Esophagus (tissue), 2 donors: ENCODE measurements at regions not wholly inside any gene's neighbourhood (a gene's known extent, or its start where the extent isn't known, plus 50 kb on each side); places are given as distances from the start of the nearest gene placed in this dataset.

Source experiments
- H3K27ac ChIP-seq, 2 donors: one replicate each; pipeline ENCODE4 v1.5.1; 2013; ENCODE audit warnings: low read depth in 2 of 2, mild to moderate bottlenecking in 2 of 2, inconsistent platforms in 1 of 2, low read length in 1 of 2, moderate library complexity in 1 of 2
- H3K27me3 ChIP-seq, 2 donors: one replicate each; pipeline ENCODE4 v1.6.1; 2013; ENCODE audit warnings: low read length in 2 of 2, control low read depth in 1 of 2, mild to moderate bottlenecking in 1 of 2; ENCODE audit not compliant: insufficient read depth in 2 of 2, control insufficient read depth in 1 of 2
- H3K36me3 ChIP-seq, 2 donors: one replicate each; pipeline ENCODE4 v1.6.1; 2013; ENCODE audit warnings: low read length in 1 of 2; ENCODE audit not compliant: control insufficient read depth in 2 of 2, insufficient read depth in 2 of 2
- H3K4me1 ChIP-seq, 2 donors: one replicate each; pipeline ENCODE4 v1.6.1; 2013; ENCODE audit warnings: low read length in 1 of 2; ENCODE audit not compliant: control insufficient read depth in 2 of 2, insufficient read depth in 2 of 2
- H3K4me3 ChIP-seq, 2 donors: one replicate each; pipeline ENCODE4 v1.5.1; 2013; ENCODE audit warnings: low read length in 2 of 2, mild to moderate bottlenecking in 2 of 2, low read depth in 1 of 2, moderate library complexity in 1 of 2
- H3K9me3 ChIP-seq, 2 donors: one replicate each; pipeline ENCODE4 v1.6.1; 2013; ENCODE audit warnings: mild to moderate bottlenecking in 2 of 2, low read depth in 1 of 2, low read length in 1 of 2, moderate library complexity in 1 of 2; ENCODE audit not compliant: control insufficient read depth in 2 of 2, insufficient read depth in 1 of 2
- WGBS, 2 donors: extraction: QIAGEN DNeasy Blood & Tissue Kit; methylation state at CpG; one replicate each; pipeline ENCODE4 v1.1.7; 2013; 5-methylcytosine and 5-hydroxymethylcytosine counted together
- donor health status: healthy with polysubstance abuse.
- donor health status: Bipolar disorder and iron deficiency.

GRCh38 chr11:81421251-81421860 lies 1312.3 kb downstream of the FAM181B start:
- H3K27ac ChIP-seq = no peak overlapping the region
- no peak overlapping the region for H3K4me3 ChIP-seq
- no peaks in the 10 kb centered on the region for H3K9me3 ChIP-seq
- no peaks in the 10 kb centered on the region for H3K36me3 ChIP-seq
- H3K27me3 ChIP-seq = no peaks in the 10 kb centered on the region
- 94 to 95% methylated on average over 18 of the region's 18 CpGs for WGBS, 2 donors
- no peaks in the 10 kb centered on the region for H3K4me1 ChIP-seq

GRCh38 chr11:81420668-81421250 lies 1312.9 kb downstream of the FAM181B start:
- H3K36me3 ChIP-seq = no peaks in the 10 kb centered on the region
- no peak overlapping the region for H3K4me3 ChIP-seq
- H3K9me3 ChIP-seq = no peaks in the 10 kb centered on the region
- H3K27ac ChIP-seq = no peak overlapping the region
- WGBS, 2 donors = 70 to 76% methylated on average over 3 of the region's 3 CpGs
- no peaks in the 10 kb centered on the region for H3K27me3 ChIP-seq
- H3K4me1 ChIP-seq = no peaks in the 10 kb centered on the region

DNA sequence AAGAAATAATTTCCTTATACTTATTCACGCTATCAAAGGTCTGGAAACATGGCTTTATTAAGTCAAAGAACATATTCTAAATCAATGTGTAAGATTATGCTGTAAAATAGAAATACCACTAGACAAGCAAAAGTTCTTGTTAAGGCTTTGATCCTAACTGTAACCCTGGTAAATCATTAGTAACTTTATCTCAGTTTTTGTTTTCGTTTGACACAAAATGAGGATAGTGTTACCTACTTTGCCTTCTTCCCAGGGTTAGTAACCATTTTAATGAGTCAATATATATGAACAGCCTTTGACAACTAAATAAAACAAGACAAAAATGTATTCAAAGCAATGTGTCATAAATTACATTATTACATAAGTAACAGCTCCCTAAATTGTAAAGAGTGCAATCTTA lies 1336.3 kb downstream of the FAM181B start:
- 41 to 66% methylated on average over 2 of the region's 2 CpGs for WGBS, 2 donors

GRCh38 chr11:81394311-81394710 lies 1339.4 kb downstream of the FAM181B start:
- H3K36me3 ChIP-seq = no peaks in the 10 kb centered on the region
- 47 to 58% methylated on average over 2 of the region's 2 CpGs for WGBS, 2 donors
- H3K27ac ChIP-seq = no peak overlapping the region
- H3K9me3 ChIP-seq = no peaks in the 10 kb centered on the region
- no peaks in the 10 kb centered on the region for H3K27me3 ChIP-seq
- H3K4me1 ChIP-seq = no peaks in the 10 kb centered on the region
- H3K4me3 ChIP-seq = no peak overlapping the region

More for the DNA sequence above, 1336.3 kb downstream of the FAM181B start:
- H3K27me3 ChIP-seq = no peaks in the 10 kb centered on the region
- no peaks in the 10 kb centered on the region for H3K36me3 ChIP-seq
- no peaks in the 10 kb centered on the region for H3K4me1 ChIP-seq
- H3K27ac ChIP-seq = no peak overlapping the region
- H3K4me3 ChIP-seq = no peak overlapping the region
- no peaks in the 10 kb centered on the region for H3K9me3 ChIP-seq

DNA sequence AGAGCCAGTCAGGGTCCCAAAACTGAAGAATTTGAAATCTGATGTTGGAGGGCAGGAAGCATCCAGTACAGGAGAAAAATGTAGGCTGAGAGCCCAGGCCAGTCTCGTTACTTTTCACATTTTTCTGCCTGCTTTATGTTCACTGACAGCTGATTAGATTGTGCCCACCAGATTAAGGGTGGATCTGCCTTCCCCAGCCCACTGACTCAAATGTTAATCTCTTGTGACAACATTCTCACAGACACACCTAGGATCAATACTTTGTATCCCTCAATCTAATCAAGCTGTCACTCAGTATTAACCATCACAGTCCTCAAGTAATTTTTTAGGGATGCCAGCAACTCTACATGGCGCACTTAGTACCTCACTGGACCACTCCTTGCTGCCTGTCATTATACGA lies 1345.3 kb downstream of the FAM181B start:
- 69 to 75% methylated on average over 3 of the region's 3 CpGs for WGBS, 2 donors
- no peaks in the 10 kb centered on the region for H3K27me3 ChIP-seq
- H3K4me1 ChIP-seq = no peaks in the 10 kb centered on the region
- no peak overlapping the region for H3K27ac ChIP-seq
- no peaks in the 10 kb centered on the region for H3K9me3 ChIP-seq
- no peaks in the 10 kb centered on the region for H3K36me3 ChIP-seq
- H3K4me3 ChIP-seq = no peak overlapping the region

GRCh38 chr11:81380395-81380794 lies 1353.3 kb downstream of the FAM181B start:
- H3K27me3 ChIP-seq = no peaks in the 10 kb centered on the region
- no peaks in the 10 kb centered on the region for H3K9me3 ChIP-seq
- H3K36me3 ChIP-seq = no peaks in the 10 kb centered on the region
- 40 to 48% methylated on average over 1 of the region's 1 CpG for WGBS, 2 donors
- no peak overlapping the region for H3K4me3 ChIP-seq
- H3K4me1 ChIP-seq = no peaks in the 10 kb centered on the region
- no peak overlapping the region for H3K27ac ChIP-seq

DNA sequence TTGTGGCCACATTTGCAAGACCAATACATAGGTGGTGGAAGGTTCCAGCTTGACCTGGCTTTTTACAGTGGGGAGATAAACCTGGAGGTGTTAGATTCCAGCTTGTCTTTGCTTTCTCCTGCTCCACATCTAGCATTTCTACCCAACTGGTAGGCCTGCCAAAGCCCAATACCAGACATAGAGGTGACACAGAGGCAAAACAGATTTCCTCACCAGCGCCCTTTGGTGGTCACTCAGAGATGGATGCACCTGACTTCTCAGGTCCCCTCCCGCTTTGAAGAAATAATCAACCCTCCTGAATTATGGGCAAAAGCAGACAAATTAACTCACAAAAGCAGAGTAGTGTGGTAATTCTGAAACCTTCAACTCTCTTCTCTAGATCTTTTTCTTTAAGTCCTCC lies 1356.2 kb downstream of the FAM181B start:
- no peaks in the 10 kb centered on the region for H3K9me3 ChIP-seq
- WGBS, 2 donors = 78 to 81% methylated on average over 2 of the region's 2 CpGs
- no peak overlapping the region for H3K27ac ChIP-seq
- H3K4me3 ChIP-seq = no peak overlapping the region
- H3K27me3 ChIP-seq = no peaks in the 10 kb centered on the region
- H3K36me3 ChIP-seq = no peaks in the 10 kb centered on the region
- H3K4me1 ChIP-seq = no peaks in the 10 kb centered on the region

DNA sequence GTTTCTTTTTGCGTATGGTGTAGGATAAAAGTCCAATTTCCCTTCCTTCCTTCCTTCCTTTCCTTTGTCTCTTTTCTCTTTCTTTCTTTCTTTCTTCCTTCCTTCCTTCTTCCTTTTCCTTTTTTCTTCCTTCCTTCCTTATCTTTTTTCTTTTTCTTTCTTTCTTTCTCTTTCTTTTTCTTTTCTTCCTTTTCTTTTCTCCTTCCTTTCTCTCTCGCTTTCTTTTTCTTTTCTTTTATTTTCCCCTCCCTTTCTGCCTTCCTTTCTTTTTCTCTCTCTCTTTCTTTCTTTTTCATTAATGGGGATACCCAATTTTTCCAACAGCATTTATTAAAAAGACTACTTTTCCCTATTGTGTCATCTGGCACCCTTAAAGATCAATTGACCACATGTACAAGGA lies 1359.7 kb downstream of the FAM181B start:
- Histone ChIP-seq H3K4me3 (no peak overlapping the region), H3K4me1 (no peaks in the 10 kb centered on the region), H3K27me3 (no peaks in the 10 kb centered on the region), H3K36me3 (no peaks in the 10 kb centered on the region), H3K9me3 (no peaks in the 10 kb centered on the region), H3K27ac (no peak overlapping the region)
- 85 to 94% methylated on average over 2 of the region's 2 CpGs for WGBS, 2 donors

DNA sequence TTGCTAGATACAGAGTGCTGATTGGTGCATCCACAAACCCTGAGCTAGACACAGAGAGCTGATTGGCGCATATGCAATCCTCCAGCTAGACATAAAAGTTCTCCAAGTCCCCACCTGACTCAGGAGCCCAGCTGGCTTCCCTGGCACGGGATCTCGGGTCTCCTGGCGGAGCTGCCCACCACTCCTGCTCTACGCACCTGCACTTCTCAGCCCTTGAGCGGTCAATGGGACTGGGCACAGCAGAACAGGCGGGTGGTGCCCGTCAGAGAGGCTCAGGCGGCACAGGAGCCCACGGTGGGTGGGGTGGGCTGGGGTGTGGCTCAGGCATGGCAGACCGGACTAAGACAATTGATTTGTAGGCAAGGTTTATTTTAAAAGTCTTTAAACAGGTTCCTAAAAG lies 1365.5 kb downstream of the FAM181B start:
- Histone ChIP-seq H3K4me1 (no peaks in the 10 kb centered on the region), H3K9me3 (peaks cover 0 to 3% of the 10 kb centered on the region in 2 donors), H3K27me3 (no peaks in the 10 kb centered on the region), H3K27ac (no peak overlapping the region), H3K4me3 (no peak overlapping the region), H3K36me3 (no peaks in the 10 kb centered on the region)
- WGBS, 2 donors = 84 to 93% methylated on average over 11 of the region's 11 CpGs

DNA sequence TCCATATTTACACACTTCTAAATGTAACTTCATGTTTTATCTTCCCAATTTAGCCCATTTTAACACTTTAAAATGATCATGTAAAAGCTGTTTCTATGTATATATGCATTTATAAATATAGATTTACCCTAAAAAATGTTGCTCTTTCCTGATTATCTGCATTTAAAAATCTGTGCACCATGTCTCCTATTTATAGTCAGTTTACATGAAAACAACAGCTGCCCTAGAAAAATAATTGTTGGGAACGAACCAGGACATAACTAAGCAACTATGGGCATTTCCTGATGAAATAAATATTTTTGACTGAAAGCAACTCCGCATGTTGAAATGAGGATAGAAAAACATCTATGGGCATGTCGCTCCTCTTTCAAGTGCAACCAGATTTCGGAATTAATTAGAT lies 1368.2 kb downstream of the FAM181B start:
- Histone ChIP-seq H3K36me3 (no peaks in the 10 kb centered on the region), H3K4me3 (no peak overlapping the region), H3K9me3 (peaks cover 0 to 3% of the 10 kb centered on the region in 2 donors), H3K27ac (no peak overlapping the region), H3K27me3 (no peaks in the 10 kb centered on the region), H3K4me1 (no peaks in the 10 kb centered on the region)
- 70 to 73% methylated on average over 4 of the region's 4 CpGs for WGBS, 2 donors
